Smooth muscle cell (in vitro differentiated cells): ENCODE measurements at regions not wholly inside any gene's neighbourhood (a gene's known extent, or its start where the extent isn't known, plus 50 kb on each side); places are given as distances from the start of the nearest gene placed in this dataset.
"Not testable (repeated sequence)": the region's sequence is repeated elsewhere in the genome, so short reads cannot be mapped to it uniquely, and the experiment has no call there.

Source experiments
- DNase-seq: peaks from one replicate; lab custom pipeline; 2025; ENCODE audit not compliant: unreplicated experiment; lab: John Stamatoyannopoulos, UW
- H2AFZ ChIP-seq: fragments of 200-600 bp; sonication (generic); 2 replicates; pipeline ENCODE4 v1.6.0; 2016; ENCODE audit warnings: antibody characterized with exemption, low read depth, mild to moderate bottlenecking
- H3F3A ChIP-seq: fragments of 200-600 bp; sonication (generic); 2 replicates; pipeline ENCODE4 v1.6.0; 2017; ENCODE audit warnings: antibody characterized with exemption, low read depth
- H3K27ac ChIP-seq: fragments of 200-600 bp; sonication (generic); 2 replicates; pipeline ENCODE4 v1.5.1; 2016; ENCODE audit warnings: low read depth, mild to moderate bottlenecking
- H3K27me3 ChIP-seq: fragments of 200-600 bp; sonication (generic); 2 replicates; pipeline ENCODE4 v1.6.1; 2016; ENCODE audit warnings: low read depth, mild to moderate bottlenecking
- H3K36me3 ChIP-seq: fragments of 200-600 bp; sonication (generic); 2 replicates; pipeline ENCODE4 v1.5.1; 2016; ENCODE audit warnings: low read depth
- H3K4me1 ChIP-seq: fragments of 200-600 bp; sonication (generic); 2 replicates; pipeline ENCODE4 v1.5.1; 2016; ENCODE audit warnings: low read depth
- H3K4me2 ChIP-seq: fragments of 200-600 bp; sonication (generic); 2 replicates; pipeline ENCODE4 v1.6.0; 2016; ENCODE audit warnings: mild to moderate bottlenecking
- H3K4me3 ChIP-seq: fragments of 200-600 bp; sonication (generic); 2 replicates; pipeline ENCODE4 v1.5.1; 2016; ENCODE audit warnings: mild to moderate bottlenecking
- H3K79me2 ChIP-seq: fragments of 200-600 bp; sonication (generic); 2 replicates; pipeline ENCODE4 v1.6.0; 2016; ENCODE audit warnings: low read depth, mild to moderate bottlenecking
- H3K9ac ChIP-seq: fragments of 200-600 bp; sonication (generic); 2 replicates; pipeline ENCODE4 v1.6.0; 2016; ENCODE audit warnings: low read depth
- H3K9me3 ChIP-seq: fragments of 200-600 bp; sonication (generic); replicated peaks from 2 replicates; pipeline ENCODE4 v1.5.1; 2016; ENCODE audit warnings: low read depth
- H4K20me1 ChIP-seq: fragments of 200-600 bp; sonication (generic); 2 replicates; pipeline ENCODE4 v1.6.0; 2016; ENCODE audit warnings: low read depth
- WGBS: methylation state at CpG from one replicate; pipeline ENCODE4 v1.1.7; 2016; ENCODE audit warnings: low lambda C conversion rate; 5-methylcytosine and 5-hydroxymethylcytosine counted together
- TF ChIP-seq, protein P1 (sequence below): fragments of 200-600 bp; sonication (generic); IDR thresholded peaks from 2 replicates; pipeline ENCODE4 v1.5.1; 2017; ENCODE audit warnings: borderline replicate concordance, mild to moderate bottlenecking, antibody characterized with exemption; ENCODE audit not compliant: insufficient read depth, poor library complexity, severe bottlenecking

DNA sequence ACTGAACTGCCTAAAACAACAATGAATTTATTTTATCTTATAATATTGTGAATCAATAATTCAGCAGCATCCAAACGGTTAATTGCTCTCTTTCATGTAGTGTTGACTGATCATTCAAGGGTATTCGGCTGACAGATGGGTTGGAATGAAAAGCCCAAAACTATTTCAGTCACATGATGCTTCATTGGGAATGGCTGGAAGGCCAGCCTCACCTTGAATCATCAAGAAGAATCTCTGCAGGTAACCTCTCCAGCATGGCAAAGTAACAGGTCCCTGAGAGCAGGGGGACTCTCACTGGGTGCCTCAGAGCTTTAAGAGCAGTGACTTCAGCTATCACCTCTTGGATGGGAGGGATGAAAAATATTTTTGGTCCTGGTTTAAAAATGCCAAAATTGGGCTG is 1395.7 kb downstream of the OLFM4 start:
- H3K36me3 ChIP-seq, result no peaks in the 10 kb centered on the region
- H3K27ac ChIP-seq, result no peak overlapping the region
- TF ChIP-seq, protein P1, sequence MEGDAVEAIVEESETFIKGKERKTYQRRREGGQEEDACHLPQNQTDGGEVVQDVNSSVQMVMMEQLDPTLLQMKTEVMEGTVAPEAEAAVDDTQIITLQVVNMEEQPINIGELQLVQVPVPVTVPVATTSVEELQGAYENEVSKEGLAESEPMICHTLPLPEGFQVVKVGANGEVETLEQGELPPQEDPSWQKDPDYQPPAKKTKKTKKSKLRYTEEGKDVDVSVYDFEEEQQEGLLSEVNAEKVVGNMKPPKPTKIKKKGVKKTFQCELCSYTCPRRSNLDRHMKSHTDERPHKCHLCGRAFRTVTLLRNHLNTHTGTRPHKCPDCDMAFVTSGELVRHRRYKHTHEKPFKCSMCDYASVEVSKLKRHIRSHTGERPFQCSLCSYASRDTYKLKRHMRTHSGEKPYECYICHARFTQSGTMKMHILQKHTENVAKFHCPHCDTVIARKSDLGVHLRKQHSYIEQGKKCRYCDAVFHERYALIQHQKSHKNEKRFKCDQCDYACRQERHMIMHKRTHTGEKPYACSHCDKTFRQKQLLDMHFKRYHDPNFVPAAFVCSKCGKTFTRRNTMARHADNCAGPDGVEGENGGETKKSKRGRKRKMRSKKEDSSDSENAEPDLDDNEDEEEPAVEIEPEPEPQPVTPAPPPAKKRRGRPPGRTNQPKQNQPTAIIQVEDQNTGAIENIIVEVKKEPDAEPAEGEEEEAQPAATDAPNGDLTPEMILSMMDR, result no peak
- H4K20me1 ChIP-seq, result no peaks in the 10 kb centered on the region
- no peak overlapping the region for H3K4me3 ChIP-seq
- H3F3A ChIP-seq, result no peaks in the 10 kb centered on the region
- H3K27me3 ChIP-seq, result no peaks in the 10 kb centered on the region
- 76% methylated on average over 2 of the region's 2 CpGs for WGBS
- H3K4me1 ChIP-seq, result no peaks in the 10 kb centered on the region
- H2AFZ ChIP-seq, result no peak overlapping the region
- H3K9me3 ChIP-seq, result no peaks in the 10 kb centered on the region
- H3K79me2 ChIP-seq, result no peaks in the 10 kb centered on the region
- no peak overlapping the region for H3K4me2 ChIP-seq
- no peak overlapping the region for H3K9ac ChIP-seq
- DNase-seq, result no peak

DNA sequence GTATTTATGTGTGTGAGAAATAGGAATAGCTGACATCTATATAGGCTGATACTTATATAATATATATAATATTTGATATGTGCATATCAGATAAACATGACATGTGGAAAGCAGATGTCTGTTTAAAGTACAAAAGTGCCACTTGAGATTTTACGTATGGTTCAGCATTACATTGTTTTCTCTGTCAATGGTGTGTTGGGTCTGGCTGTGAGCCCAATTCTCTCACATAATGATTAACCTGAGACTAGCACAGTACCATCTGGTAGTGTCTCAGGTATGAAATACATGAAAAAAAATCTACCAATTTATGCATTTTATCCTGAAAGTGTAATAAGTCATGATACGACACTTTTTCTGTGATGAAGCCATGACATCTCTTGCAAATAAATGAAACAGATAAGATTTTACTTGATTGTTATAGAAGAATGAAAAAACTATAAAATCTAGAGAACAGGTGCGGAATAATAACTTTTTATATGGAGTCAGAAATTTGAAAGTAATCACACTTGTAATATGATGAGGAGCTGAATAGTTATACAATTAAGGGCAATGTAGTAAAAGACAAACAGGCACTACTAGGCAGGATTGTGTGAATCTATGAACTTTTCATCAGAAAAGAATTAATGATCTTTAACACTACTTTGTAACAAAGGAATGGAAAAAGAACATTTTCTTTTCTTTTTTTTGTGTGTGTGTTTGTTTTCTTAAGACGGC is 1405.0 kb downstream of the OLFM4 start:
- TF ChIP-seq, protein P1, result no peak
- Histone ChIP-seq H3K79me2 (no peaks in the 10 kb centered on the region), H3F3A (no peaks in the 10 kb centered on the region), H3K36me3 (no peaks in the 10 kb centered on the region), H4K20me1 (no peaks in the 10 kb centered on the region), H3K4me3 (no peak overlapping the region), H3K4me1 (no peaks in the 10 kb centered on the region), H3K9me3 (no peaks in the 10 kb centered on the region), H3K27me3 (no peaks in the 10 kb centered on the region), H3K4me2 (no peak overlapping the region), H3K27ac (no peak overlapping the region), H3K9ac (no peak overlapping the region), H2AFZ (no peak overlapping the region)
- 91% methylated on average over 4 of the region's 4 CpGs for WGBS
- no peak for DNase-seq

DNA sequence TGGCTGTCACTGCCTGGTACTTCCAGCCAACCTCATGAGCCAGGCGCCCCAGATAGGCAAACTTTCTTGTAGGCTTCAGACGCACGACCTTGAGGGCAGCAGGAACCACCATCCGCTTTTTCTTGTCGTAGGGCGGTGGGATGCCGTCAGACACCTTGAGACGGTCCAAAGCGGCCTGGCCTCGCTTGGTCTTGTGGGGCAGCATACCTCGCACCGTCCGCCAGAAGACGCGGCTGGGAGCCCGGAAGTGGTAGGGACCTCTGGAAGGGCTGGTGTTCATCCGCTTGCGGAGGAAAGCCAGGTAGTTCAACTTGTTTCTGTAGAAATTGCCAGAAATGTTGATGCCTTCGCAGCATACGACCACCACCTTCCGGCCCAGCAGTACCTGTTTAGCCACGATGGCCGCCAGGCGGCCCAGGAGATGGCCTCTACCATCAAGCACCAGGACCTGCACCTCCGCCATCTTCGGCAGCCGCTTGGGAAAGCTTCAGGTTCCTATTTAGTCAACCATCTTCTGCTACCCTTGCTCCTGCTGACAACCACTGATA is 1412.3 kb downstream of the OLFM4 start:
- not testable (repeated sequence) for H3K79me2 ChIP-seq, H3K27ac ChIP-seq, H3K4me1 ChIP-seq, H4K20me1 ChIP-seq, H3K9me3 ChIP-seq, H3K9ac ChIP-seq, DNase-seq, H2AFZ ChIP-seq, H3K27me3 ChIP-seq, H3K36me3 ChIP-seq, H3F3A ChIP-seq, H3K4me3 ChIP-seq, H3K4me2 ChIP-seq
- WGBS, result 97% methylated on average over 27 of the region's 27 CpGs

DNA sequence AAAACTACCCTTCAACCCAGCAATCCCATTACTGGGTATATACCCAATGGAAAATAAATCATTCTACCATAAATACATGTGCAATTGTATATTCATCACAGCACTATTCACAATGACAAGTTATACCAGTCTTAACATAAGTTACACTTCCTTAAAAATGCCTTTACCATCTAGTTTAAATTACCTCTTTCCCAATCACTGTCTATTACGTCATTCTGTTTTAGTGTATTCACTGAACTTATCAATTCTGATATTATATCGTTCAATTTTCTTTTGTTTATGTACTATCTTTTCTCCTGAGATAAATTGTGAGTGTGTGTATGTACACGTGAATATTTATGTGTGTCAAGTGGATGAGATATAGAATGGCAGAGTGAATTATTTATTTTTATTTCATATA is 1416.8 kb downstream of the OLFM4 start:
- no peaks in the 10 kb centered on the region for H3K27me3 ChIP-seq
- H3K36me3 ChIP-seq, result no peaks in the 10 kb centered on the region
- no peak overlapping the region for H2AFZ ChIP-seq
- no peaks in the 10 kb centered on the region for H3K4me1 ChIP-seq
- no peaks in the 10 kb centered on the region for H3F3A ChIP-seq
- WGBS, result 94% methylated on average over 3 of the region's 3 CpGs
- H3K79me2 ChIP-seq, result no peaks in the 10 kb centered on the region
- no peak overlapping the region for H3K27ac ChIP-seq
- no peak overlapping the region for H3K9ac ChIP-seq
- DNase-seq, result no peak
- no peaks in the 10 kb centered on the region for H3K9me3 ChIP-seq
- TF ChIP-seq, protein P1, result no peak
- no peak overlapping the region for H3K4me3 ChIP-seq
- no peaks in the 10 kb centered on the region for H4K20me1 ChIP-seq
- H3K4me2 ChIP-seq, result no peak overlapping the region
